D721Med (cell line): ENCODE measurements at regions not wholly inside any gene's neighbourhood (a gene's known extent, or its start where the extent isn't known, plus 50 kb on each side); places are given as distances from the start of the nearest gene placed in this dataset.

Experiments used
- DNase-seq: peaks from one replicate; pipeline ENCODE4 v3.0.0; 2011; ENCODE audit warnings: low spot score; ENCODE audit not compliant: insufficient read length
- FAIRE-seq: peaks from 2 replicates; lab custom pipeline; 2011; peaks lifted over from hg19 to GRCh38; lab: Jason Lieb, UNC
- CTCF ChIP-seq: IDR thresholded peaks from 2 replicates; pipeline ENCODE4 v1.5.1; 2012; ENCODE audit warnings: mild to moderate bottlenecking, control low read depth; ENCODE audit not compliant: insufficient read depth; ENCODE audit errors: missing control alignments

- no peak for TF ChIP-seq CTCF
- DNase-seq (no peak), FAIRE-seq (no peak)
Measured at GRCh38 chr16:8229011-8229520, 361.2 kb downstream of the TMEM114 start.

- TF ChIP-seq CTCF = no peak
- no peak for FAIRE-seq
- DNase-seq = no peak
Measured at GRCh38 chr16:8217201-8217600, 373.1 kb downstream of the TMEM114 start.

GRCh38 chr16:8204769-8205168 lies 385.5 kb downstream of the TMEM114 start:
- no peak for TF ChIP-seq CTCF
- FAIRE-seq (no peak), DNase-seq (no peak)

GRCh38 chr16:8204096-8204495 lies 386.2 kb downstream of the TMEM114 start:
- FAIRE-seq (no peak), DNase-seq (no peak)
- no peak for TF ChIP-seq CTCF

GRCh38 chr16:8203101-8203500 lies 387.2 kb downstream of the TMEM114 start:
- no peak for TF ChIP-seq CTCF
- no peak for FAIRE-seq

GRCh38 chr16:8200839-8201238 lies 389.5 kb downstream of the TMEM114 start:
- DNase-seq (no peak), FAIRE-seq (no peak)
- no peak for TF ChIP-seq CTCF

More at GRCh38 chr16:8203101-8203500, 387.2 kb downstream of the TMEM114 start:
- no peak for DNase-seq

GRCh38 chr16:8199390-8199789 lies 390.9 kb downstream of the TMEM114 start:
- TF ChIP-seq CTCF = no peak
- FAIRE-seq (no peak), DNase-seq (no peak)
